Superior temporal gyrus (tissue), 1 donor: ENCODE measurements at regions not wholly inside any gene's neighbourhood (a gene's known extent, or its start where the extent isn't known, plus 50 kb on each side); places are given as distances from the start of the nearest gene placed in this dataset.

Experiments
- DNase-seq: peaks from one replicate; pipeline ENCODE4 v3.0.0-alpha.2; 2016; ENCODE audit errors: extremely low spot score

GRCh38 chr10:31754803-31755624 is 173.6 kb downstream of the ARHGAP12 start:
- DNase-seq = no peak

- no peak for DNase-seq
These were observed 174.9 kb downstream of the ARHGAP12 start for GRCh38 chr10:31753681-31754080.

DNA sequence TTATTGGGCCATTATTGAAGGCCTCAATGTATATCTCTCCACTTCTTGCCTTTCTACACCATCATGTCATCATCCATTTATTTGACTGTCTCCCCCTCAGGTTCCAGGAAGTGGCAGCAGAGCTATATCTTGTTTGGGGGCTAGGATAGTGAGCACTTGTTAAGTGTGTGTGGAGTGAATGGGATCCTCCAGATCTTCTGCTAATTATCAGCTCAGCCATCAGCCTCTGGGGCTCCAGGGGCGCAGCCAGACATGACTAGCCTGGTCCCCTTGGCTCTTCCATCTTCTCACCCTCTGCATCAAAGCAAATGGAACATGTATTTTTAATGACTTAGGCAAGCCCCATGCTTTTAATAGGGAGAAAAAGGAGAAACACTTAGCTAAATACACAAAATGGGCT is 176.5 kb downstream of the ARHGAP12 start:
- DNase-seq = no peak

- no peak for DNase-seq
These were observed 176.9 kb downstream of the ARHGAP12 start for GRCh38 chr10:31751738-31752080.

DNA sequence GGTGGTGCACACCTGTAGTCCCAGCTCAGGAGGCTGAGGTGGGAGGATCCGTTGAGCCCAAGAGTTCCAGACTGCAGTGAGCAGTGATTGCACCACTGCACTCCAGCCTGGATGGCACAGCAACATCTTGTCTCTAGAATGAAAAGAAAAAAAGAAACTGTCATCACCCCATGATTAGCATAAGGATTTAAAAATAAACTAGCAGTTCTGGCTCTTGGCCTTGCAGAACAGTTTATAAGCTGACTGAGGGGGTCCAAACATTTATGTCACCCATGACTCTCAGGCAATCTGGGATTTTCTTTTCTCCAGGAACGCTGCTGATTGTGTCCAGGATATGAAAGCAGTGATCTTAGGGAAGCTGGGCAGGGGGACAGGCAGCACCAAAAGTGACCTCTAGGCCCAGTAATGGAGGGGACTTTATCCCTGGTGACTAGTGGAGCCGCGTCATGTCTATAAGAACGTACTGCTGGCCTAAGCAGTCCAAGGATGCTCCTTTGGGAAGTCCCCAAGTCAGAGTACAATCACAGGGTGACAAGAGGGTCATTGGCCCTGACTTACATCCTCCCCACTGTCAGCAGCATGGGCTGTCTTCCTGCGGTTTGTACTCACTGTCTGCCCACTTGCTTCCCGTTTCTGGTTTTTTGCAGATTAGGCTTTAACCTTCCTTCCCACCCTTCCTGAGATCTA is 177.4 kb downstream of the ARHGAP12 start:
- no peak for DNase-seq

GRCh38 chr10:31749981-31750840 is 178.4 kb downstream of the ARHGAP12 start:
- no peak for DNase-seq

DNA sequence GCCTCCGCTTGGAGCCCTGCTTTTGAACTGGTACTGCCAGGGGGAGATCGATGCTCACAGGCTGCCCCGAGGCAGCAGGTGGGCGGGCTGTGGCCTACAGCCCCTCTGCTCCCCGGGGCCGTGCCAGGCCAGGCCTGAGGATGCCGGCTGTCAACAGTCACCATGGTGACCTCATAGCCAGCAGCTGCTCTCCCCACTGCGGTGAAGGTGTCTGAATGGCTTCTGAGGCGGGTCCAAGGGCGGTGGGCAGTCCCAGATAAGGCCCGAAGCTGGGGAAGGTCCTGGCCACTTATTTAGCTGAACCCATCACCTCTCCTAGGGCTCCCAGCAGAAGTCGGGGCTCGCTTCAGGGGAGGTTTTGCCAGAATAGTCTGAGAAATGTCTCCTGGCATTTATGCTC is 179.3 kb downstream of the ARHGAP12 start:
- no peak for DNase-seq

DNA sequence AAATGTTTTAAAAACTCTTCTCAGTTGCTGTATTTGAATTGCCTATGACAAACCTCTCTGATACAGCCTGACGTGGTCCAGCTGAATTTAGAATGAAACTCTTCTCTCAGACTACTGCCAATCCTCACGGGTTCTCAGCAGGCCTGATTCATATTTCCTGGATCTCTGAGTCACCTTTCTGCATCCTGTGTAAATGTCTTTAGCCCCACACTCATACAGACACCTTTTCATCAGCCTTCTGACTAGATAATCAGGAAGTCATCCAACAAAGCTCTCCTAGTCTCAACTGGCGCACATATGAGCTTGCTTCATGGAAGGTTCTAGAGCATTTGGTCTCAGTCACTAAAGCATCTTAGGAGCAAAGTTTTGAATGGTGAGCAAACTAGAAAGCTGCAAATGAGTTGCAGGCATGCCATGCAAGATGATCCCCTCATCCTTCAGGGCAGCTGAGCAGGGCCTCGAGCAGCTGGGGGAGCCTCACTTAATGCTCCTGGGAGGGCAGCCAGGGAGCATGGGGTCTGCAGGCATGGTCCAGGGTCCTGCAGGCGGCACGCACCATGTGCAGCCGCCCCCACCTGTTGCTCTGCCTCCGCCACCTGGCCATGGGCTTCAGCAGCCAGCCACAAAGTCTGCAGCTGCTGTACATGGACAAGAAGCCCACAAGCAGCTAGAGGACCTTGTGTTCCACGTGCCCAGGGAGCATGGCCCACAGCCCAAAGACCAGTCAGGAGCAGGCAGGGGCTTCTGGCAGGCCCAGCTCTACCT is 182.8 kb downstream of the ARHGAP12 start:
- no peak for DNase-seq

- no peak for DNase-seq
These were observed 184.6 kb downstream of the ARHGAP12 start for GRCh38 chr10:31744025-31744424.

- no peak for DNase-seq
These were observed 186.4 kb downstream of the ARHGAP12 start for GRCh38 chr10:31742255-31742654.

GRCh38 chr10:31741473-31741872 is 187.2 kb downstream of the ARHGAP12 start:
- no peak for DNase-seq

GRCh38 chr10:31739711-31740110 is 188.9 kb downstream of the ARHGAP12 start:
- DNase-seq = no peak

DNA sequence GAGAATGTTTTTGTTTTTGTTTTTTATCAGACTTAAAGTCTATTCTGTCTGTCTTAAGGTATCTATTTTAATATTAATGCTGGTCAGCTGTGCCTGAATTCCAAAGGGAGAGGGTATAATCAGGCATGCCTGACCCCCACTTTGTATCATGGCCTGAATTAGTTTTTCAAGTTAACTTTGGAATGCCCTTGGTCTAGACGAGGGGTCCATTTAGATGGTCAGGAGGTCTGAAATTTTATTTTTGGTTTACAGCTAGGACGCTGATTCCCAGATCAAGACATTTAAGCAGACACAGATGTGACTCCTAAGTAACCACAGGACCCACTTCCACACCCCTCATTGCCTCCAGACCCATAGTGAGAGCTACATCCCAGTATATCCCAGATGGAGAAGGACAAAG is 189.5 kb downstream of the ARHGAP12 start:
- DNase-seq = no peak

DNA sequence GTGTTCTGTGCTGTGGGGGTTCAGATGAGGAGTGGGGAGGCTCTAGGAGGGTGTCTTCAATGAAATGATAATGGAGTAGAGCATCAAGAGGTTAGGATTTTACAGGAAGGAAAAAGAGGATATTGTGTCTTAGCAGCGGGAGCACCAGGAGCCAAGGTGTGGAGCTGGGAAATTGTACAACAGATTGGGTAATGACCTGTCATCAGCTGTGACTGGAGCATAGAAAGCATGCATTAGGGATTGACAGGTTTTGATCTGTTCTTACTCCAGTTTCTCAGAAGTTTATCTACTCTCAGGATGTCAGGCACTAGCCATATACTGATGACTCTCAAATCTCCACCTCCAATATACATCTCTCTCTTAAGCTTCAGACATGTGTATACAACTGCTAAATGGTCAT is 196.9 kb downstream of the ARHGAP12 start:
- no peak for DNase-seq

DNA sequence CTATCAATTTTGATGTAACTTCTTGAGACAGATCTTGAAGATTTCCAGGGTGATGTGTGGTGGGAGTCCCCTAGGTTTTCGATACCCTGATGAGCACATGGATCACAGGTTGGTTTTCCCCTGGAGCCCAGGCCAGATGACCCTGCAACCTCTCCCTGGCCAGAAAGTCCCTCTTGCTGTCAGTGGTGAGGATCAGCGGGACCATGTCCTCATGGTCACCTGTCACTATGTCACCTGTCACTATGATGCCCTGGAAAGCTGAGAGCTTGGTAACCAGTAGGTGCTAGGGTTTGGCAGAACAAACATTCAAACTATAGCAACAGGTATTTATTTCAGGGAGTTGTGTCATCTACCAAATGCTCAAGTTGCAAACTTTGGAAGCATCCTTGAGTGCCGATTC is 197.9 kb downstream of the ARHGAP12 start:
- no peak for DNase-seq

DNA sequence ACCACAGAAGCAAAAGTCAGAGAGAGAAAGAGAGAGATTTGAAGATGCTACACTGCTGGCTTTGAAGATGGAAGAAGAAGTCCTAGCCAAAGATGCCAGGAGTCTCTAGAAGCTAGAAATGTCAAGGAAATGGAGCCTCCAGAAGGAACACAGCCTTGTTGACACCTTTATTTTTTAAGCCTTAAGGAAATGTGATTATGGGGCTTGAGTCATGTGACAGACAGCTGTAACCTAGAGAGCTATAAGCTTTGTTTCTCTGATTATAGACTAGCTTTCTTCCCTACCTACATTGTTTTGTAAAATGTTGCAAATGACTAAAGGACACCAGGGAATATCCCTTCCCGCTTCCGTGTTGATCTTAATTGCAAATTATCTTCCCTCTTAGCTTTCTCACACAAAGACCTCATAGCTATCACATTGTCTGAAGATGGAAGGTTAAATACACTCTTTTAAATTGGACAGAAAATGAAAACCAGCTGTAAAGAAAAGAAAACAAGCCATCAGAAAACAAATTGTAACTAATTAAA is 199.9 kb downstream of the ARHGAP12 start:
- DNase-seq = no peak

- no peak for DNase-seq
These were observed 203.2 kb downstream of the ARHGAP12 start for GRCh38 chr10:31725436-31725835.

DNA sequence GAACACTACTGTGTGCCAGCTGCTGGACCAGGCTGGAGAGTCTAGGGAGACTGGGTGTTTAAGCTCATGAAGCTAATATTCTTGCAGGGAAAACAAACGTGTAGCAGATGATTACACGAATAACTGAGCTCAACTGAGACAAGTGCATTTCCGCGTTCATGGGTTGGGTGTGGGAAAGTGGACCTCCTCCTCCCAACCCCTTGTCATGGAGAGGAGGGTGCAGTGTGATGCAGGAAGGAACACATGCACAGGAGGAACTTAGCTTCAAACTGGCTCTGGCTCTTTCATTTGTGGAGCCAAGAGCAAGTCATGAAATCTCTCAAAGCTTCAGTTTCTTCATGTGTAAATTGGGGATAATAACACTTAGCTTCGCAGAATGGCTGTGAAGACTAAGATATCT is 204.3 kb downstream of the ARHGAP12 start:
- DNase-seq = no peak

DNA sequence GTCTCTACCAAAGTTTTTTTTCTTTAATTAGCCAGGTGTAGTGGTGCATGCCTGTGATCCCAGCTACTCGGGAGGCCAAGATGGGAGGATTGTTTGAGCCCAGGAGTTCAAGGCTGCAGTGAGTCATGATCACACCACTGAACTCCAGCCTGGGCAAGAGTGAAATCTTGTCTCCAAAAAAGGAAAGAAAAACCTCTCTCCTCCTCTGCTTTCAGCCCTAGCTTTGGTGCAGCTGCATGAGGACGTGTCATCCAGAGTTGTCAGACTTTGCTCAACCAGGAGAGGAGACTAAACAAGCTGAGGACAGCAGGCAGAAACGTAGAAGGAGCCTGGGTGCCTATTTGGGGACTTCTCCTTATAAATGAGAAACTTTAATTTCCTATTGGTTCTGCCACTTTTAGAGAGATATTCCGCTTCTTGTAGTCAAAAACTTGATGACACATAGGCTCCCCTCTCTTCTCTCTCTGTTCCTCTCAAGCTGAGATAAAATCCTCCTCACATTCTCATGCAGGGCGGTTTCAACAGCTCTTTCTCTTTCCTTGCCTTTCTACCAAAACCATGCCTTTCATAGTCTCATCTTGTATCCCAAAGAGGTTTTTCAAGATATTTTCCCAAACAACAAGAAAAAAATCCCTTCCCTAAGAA is 205.4 kb downstream of the ARHGAP12 start:
- no peak for DNase-seq

DNA sequence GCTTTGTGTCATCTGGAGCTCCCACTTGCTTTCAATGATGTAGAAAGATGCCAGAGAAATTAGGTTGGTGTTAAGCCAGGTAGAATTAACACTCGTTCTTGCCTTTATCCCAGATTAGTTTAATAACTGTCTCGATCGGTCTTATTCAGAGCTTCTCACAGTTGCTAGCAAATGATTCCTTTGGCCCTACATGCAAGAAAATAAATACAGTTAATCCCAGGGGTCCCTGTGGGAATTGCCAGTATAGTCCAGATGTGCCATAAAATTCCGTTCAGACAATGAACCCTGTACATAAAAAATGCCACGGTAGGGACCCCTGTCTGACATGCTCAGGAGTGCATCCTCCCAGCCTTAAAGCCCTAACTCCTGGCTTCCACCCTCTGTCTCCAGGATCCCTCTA is 207.5 kb downstream of the ARHGAP12 start:
- DNase-seq = no peak

GRCh38 chr10:31720546-31720945 is 208.1 kb downstream of the ARHGAP12 start:
- no peak for DNase-seq
